HG02852 (cell line): ENCODE measurements at regions not wholly inside any gene's neighbourhood (a gene's known extent, or its start where the extent isn't known, plus 50 kb on each side); places are given as distances from the start of the nearest gene placed in this dataset.
A peak's percentile ranks its signal among the peaks of the same experiment; 100 is the strongest.

Experiments used
- ATAC-seq: cut with Tn5 transposase; IDR thresholded peaks from one replicate; pipeline ENCODE4 v1.9.1; 2021; ENCODE audit warnings: mild to moderate bottlenecking, moderate library complexity; ENCODE audit not compliant: unreplicated experiment

DNA sequence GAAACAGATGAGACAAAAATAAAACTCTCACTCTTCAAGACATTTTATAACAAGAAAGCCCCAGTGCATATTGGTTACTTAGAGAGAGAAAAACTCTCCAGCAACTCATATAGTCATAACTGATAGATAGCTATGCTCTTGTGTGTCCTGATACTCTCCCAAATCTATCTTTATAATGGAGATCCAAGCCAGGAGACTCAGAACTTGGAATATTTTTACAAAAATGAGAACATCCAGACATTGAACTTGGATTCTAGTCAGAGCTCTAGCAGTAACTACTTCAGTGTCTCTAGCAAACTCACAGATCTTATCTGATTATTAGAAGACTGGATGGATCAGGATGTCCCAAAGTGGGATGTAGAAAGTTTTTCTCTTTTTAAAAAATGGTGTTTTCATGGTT lies 412.7 kb upstream of the BRINP1 start:
- no peak for ATAC-seq

DNA sequence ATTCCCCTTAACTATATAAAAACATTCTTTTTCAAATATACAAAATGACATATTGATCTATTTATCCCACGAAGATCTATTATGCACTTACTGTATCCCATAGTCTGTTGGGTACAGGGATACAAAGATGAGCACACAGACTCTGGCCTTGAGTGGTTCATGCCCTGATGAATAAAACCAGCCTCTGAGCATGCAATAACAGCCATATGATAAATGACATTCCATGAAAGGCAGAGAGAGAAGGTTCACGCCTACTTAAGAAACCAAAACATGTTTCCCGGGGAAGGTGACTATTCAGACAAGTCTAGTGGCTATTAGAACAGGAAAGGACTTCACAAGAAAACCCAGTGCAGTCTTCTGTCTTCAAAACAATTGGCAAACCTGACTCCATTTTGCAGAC lies 406.2 kb upstream of the BRINP1 start:
- no peak for ATAC-seq

- ATAC-seq, result no peak
Measured at GRCh38 chr9:119773823-119774222, 404.6 kb upstream of the BRINP1 start.

DNA sequence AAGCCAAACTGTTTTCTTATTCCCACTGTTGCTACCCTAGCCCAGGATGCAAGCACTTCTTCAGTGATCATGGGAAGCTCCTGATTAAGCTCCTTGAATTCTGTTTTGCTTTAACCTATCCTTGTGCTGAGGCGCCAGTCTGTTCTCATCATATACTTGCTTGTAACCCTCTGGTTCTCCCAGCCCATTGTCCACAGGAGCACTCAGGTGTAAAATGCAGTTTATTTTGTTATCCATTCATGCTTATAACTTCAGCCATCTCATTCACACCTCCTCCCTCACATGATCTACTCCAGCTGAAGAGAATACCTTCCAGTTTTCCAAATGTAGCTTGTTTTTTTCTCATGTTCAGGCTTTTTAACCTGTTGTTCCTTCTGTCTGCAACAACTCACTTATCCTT lies 402.1 kb upstream of the BRINP1 start:
- ATAC-seq, result no peak

DNA sequence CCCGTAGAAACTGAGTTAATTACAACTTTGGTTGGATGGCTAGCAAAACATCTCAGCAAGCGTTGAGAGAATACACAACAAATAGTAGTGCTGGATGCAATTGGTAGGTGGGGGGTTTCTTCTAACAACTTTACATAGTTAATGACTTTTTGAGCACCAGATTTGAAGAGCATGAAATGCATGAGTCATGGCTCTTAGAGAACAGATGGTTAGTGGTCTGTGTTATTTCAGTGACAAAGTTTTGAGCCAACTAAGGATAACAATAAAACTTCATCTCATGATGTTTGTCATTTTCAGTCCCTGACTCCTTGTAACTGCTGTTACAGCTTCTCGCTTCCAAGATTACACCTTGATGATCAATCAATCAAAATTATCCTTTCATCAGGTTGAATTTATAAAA lies 399.0 kb upstream of the BRINP1 start:
- no peak for ATAC-seq

DNA sequence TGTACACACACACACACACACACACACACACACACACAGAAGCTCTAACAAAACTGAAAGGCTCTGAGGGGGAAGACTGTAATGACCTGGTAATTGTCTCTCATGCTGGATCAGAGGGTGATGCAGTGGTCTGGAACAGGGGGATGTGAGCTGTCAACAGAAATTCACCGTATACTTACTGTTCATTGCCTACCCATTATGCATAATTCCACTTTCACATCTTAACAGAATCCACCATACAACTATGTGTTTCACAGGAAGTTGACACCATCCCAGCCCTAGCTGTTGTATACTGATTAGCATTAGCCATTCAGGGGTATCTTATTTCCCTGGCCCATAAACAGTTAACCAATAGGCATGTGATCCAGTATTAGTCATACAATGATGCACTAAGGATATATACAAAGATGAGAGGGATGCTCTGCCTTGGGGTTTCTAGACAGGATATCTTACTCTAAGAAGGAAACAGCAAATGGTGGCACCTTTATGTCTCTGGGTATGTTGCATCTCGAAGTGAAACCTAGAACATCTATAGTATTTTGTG lies 396.5 kb upstream of the BRINP1 start:
- no peak for ATAC-seq

DNA sequence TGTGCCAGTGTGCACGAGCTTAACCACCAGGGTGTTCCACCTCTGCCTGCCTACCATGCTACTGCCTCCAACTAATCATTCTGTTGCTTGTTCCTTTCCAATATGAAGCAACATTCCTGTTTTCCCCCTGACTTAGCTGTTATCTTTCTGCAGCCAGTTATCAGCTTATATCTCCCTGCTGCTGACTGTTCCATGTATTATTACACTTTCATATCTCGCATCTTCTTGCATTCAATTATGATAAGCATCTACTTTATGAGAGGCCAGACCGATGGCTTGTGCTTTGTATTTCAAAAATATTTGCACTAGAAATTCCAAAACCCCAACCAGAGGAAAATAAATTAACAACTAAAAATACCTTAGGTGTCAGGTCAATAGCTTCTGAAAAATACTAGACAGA lies 394.0 kb upstream of the BRINP1 start:
- no peak for ATAC-seq

DNA sequence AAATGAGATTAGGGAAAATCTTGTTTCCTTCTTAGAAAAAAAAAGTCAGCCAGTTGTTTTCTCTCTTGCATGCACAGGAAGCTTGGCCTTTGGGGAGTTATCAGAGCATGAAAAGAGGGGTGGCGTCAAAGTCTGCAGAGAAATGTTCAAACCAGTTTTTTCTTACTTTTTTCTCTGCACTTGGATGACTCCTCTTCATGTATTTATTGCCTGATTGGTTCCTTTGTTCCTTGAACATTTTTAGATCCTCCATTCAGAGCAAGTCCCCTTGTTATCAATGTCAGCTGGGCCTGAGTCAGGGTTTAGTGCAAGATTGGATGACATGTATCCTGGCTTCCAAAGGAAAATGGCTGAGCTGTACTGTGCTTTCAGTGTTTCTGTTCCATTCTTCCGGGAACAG lies 392.6 kb upstream of the BRINP1 start:
- ATAC-seq, result no peak

DNA sequence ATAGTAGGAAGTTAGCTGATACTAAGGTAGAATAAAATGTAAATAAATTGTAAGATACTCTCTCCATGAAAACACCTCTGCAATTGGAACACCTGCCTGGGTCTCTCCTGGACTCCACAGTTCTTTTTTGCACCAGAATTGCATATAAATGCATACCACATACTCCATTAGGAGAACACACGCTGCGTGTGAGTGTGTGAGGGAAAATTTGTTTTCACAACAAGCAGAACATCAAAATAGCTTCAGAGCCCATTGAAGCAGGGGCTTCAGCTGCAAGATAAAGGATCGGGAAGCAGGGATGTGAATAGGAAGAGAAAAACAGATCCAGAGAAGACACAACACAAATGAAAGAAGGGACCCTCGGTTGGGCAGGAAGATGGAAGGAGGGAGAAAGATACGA lies 389.8 kb upstream of the BRINP1 start:
- no peak for ATAC-seq

GRCh38 chr9:119758241-119758640 lies 389.0 kb upstream of the BRINP1 start:
- no peak for ATAC-seq

DNA sequence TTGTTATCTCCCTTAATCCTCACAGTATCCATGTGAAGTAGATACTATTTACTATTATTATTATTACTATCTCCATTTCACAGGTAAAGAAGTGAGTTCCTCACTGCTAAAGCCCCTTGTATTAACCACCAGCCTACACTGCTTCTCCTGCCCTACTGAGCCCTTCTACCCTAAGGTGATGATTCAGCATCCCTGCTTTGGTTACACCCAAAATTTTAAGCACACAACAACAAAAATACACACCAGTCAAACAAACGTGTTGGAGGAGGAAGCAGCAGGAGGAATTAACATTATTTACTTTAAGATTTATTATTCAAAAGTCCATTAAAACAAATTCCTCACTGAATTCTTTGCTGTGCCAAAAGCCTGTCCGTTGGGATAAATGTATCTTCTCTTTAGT lies 370.2 kb upstream of the BRINP1 start:
- ATAC-seq, result no peak

DNA sequence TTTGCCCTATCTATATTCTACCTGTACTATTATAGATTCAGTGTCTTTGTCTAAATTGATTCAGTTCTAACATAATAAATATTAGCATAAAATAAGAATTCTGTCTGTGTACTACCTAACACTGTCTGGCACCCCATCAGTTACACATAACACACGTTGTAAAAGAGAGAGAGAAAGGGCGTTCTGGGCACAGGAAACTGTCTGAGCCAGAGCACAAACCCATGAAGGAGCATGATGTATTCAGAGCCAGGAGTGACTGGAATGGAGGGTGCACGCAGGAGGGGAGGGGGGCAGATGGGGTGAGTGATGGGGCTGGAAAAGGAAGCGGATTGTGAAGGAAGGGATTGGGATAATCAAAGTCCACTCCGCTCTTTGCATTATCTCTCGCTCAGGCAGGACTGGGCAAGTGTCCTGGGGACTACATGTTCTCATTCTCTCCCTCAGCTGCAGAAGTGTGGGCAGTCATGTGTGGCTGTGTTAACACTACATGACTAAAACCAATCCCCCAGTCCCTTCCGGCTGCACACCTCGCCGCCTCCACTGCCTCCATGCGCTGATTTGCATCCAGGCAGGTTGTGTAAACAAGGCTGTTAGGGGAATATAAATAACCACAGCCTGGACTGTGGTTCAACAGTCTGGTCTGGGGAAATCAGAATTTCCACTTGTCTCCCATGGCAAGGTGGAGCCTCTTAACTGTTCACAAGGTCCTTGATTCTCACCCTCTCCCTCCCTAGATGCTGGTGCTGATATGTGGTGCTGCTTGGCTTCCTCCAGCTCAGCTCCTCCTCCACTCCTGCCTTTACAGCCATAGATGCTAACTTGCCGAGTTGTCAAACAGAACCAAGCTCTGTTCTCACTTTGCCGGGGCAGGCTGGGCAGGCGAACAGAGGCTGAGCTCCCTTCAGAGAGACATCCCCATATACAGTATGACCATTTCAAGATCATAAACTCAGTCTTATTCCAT lies 367.5 kb upstream of the BRINP1 start:
- peak; percentile 100 for ATAC-seq

DNA sequence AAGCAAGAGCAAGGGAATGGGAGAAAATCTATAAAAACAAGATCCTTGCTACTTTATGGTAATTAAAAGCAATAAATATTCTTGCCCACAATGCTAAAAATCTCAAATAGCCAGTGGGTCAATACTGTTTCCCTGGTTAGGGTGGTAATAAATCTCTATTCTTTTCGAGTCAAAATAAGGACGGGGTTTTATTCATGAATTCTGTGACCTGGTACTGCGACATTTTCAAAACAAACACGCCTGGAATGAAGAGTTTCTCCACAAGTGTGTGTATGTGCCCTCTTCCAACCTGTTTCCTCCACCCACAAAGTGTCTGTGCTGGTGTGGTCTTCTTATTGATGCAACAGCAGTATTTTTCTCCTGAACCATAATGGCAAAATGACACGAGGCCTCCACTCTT lies 358.8 kb upstream of the BRINP1 start:
- no peak for ATAC-seq

DNA sequence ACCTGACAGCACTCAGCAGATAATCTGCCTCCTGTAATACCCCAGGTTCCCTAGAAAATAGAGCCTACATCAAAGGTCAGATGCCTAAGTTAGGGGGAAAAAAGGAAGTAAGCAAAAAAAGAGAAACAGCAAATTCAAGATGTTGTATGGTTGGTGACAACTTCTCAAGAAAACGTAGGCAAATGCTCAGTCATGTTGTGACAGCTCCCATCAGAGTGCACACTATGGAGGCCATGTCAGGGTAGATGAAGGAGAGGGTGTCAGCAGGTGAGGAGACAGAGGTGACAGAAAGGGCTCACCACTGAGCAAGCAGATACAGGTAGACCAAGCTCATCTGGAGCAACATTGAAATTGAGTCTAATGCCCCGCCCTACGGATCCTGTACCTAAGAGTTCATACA lies 356.8 kb upstream of the BRINP1 start:
- ATAC-seq, result no peak

GRCh38 chr9:119722384-119722783 lies 353.1 kb upstream of the BRINP1 start:
- ATAC-seq, result no peak

DNA sequence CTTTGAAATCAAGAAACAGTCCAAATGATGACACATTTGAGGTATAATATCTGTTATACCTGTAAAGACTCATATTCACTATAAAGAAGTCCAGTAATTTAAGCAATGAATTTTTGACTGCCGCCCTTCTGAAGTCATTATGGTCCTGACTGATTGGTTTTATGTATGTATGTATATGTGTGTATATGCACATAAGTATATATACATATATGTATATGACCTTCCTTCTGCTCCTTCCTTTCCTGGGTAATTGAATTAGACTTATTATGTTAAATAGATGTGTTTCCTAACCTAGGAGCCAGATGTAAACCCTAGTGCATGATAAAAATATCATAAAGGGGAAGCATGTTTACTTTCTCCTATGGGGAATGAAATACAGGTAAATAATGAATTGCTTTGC lies 343.1 kb upstream of the BRINP1 start:
- ATAC-seq, result no peak

DNA sequence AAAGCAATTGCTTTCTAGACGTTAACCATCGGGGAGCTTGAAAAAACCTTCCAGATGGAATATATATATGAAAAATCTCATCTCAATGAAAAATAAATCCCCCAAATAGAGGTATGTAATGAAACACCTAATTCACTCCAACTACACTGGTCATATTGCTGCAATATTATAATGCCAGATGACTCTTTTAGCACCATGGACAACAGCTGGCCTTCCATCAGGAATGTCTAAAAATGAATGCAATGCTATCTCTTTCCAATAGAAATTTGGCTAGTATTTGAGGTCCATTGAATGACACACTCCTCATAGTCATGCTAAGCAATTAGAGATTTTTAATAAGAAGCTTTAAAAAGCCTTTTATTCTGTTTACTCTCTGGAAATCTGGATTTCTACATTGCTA lies 340.2 kb upstream of the BRINP1 start:
- ATAC-seq, result no peak

DNA sequence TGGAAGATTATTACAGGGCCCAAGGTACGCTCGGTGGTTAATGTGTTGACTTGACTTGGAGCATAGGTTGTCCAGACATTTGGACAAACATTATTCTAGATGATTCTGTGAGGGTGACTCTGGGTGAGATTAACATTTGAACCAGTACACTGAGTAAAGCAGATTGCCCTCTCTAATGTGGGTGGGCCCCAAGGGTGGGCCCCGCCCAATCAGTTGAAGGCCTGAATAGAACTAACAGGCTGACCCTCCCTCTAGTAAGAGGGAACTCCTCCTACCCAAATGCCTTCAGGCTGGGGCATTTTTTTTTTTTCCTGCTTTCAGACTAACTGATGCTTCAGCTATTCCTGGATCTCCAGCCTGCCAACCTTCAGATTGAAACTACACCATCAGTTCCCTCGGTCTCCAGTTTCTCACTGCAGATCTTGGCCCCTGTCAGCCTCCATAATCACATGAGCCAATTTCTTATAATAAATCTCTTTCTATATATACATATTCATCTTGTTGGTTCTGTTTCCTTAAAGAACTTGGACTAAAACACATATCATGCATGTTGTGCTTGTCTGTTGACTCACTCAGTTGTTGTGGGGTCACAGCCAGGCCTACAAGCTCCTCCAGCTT lies 338.1 kb upstream of the BRINP1 start:
- ATAC-seq, result no peak

- ATAC-seq, result no peak
Measured at GRCh38 chr9:119701651-119702050, 332.4 kb upstream of the BRINP1 start.

DNA sequence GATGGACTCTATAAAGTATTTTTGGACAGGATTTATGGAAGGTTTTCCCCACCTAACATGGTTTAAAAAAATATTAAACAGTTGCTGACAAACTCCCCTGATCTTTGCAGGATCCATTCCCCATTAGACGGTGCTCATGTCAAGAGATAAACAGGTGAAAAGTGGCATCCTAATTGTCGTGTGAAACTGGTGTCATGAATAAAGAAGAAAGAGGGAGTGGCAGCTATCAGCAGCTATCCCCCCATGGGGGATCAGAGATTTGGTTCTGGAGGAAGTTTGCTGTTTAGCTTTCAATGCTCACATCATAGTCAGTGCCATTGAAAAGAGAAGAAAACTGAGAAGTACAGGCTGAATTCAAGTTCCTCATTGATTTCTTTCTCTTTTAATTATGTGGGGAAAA lies 329.3 kb upstream of the BRINP1 start:
- ATAC-seq, result no peak

GRCh38 chr9:119697996-119698395 lies 328.8 kb upstream of the BRINP1 start:
- no peak for ATAC-seq

DNA sequence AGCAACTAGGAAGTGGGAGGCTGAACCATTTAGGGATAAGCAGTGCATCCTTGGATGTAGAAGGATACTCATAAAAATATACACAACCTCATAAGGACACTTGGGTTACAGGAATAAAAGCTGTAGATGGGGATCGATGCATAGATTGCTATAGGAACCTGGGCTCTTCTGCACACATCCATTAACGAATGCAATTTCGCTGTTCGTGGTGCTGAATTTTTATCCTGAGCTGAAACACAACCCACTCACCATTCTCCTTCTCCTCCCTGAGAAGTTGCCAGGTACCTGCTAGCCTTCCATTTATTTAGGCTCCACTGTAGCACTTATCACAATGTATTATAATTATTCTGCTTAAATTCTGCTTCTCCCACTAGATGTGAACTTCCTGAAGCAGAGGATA lies 320.6 kb upstream of the BRINP1 start:
- no peak for ATAC-seq
